GM21723 (cell line): ENCODE measurements at regions not wholly inside any gene's neighbourhood (a gene's known extent, or its start where the extent isn't known, plus 50 kb on each side); places are given as distances from the start of the nearest gene placed in this dataset.
"Not testable (repeated sequence)": the region's sequence is repeated elsewhere in the genome, so short reads cannot be mapped to it uniquely, and the experiment has no call there.

Experiments
- ATAC-seq: cut with Tn5 transposase; IDR thresholded peaks from one replicate; pipeline ENCODE4 v1.9.1; 2021; ENCODE audit warnings: mild to moderate bottlenecking, moderate library complexity; ENCODE audit not compliant: unreplicated experiment

DNA sequence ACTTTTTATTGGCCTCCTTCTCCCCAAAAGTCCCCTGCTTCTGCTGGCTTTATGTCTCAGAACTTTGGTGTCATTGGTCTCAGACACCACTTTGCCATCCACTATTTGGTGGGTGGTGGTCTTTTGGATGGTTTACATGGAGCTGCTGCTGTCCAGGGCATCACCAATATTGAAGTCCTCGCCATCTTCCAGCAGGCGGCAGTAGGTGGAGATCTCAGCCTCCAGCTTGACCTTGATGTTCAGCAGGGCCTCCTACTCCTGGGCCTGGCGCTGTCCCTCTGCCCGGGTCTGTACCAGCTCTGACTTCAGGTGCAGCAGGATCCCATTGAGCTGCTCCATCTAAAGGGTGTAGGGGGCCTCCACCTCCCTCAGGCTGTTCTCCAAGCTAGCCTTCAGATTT is 148.4 kb upstream of the FOXA2 start:
- ATAC-seq: no peak

DNA sequence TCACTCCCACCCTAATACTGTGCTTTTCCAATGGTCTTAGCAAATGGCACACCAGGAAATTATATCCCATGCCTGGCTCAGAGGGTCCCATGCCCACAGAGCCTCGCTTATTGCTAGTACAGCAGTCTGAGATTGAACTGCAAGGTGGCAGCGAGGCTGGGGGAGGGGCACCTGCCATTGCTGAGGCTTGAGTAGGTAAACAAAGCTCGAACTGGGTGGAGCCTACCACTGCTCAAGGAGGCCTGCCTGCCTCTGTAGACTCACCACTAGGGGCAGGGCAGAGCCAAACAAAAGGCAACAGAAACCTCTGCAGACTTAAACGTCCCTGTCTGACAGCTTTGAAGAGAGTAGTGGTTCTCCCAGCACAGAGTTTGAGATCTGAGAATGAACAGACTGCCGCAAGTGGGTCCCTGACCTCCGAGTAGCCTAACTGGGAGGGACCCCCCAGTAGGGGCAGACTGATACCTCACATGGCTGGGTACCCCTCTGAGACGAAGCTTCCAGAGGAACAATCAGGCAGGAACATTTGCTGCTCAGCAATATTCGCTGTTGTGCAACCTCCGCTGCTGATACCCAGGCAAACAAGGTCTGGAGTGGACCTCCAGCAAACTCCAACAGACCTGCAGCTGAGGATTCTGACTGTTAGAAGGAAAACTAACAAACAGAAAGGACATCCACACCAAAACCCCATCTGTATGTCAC is 150.7 kb upstream of the FOXA2 start:
- ATAC-seq: not testable (repeated sequence)

DNA sequence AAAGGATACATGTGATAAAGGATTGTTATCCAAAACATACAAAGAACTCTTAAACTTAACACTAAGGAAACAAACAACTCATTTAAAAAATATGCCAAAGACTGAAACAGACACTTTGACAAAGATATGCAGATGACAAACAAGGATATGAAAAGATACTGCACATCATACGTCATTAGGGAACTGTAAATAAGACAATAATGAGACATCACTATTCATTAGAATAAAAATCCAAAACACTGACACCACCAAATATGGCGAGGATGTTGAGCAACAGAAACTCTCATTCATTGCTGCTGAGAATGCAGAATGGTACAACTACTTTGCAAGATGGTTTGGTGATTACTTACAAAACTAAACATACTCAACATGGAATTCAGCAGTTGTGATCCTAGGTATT is 156.5 kb upstream of the FOXA2 start:
- ATAC-seq: no peak

DNA sequence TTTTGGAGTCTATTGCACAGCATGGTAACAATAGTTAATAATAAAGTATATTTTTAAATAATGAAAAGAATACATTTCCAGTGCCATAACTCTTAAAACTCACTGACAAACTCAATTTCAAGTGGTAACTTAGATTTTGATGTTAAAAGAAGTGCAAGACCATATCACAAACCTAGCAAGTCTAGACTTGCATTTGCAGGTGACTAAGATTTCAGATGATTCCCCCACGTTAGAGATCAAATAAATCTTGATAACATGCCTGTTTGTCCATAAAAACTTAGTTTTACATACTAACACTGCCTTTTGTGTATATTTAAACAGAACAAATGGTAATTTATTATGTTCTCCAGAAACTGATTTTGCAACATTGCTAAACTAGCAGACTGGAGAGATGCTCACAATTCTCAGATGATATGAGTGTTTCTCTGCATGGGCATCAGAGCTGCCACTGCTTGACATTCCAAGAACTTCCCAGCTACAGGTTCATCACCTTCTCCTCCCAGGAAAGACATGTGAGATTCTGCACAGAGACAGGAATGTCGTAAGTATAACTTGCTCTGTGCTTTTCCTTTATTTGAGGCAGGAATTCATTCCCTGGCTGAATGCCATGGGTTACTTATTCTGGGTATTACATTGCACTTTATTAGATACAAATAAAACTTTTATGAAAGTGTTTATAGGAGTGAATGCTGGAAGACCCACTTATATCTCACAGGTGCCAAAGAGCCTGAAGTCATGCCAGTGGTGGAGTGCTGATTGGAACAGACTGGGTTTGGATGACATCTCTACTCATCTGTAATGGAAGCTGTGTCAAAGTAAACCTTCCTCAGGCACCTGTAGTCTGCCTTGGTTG is 160.2 kb upstream of the FOXA2 start:
- ATAC-seq: no peak

DNA sequence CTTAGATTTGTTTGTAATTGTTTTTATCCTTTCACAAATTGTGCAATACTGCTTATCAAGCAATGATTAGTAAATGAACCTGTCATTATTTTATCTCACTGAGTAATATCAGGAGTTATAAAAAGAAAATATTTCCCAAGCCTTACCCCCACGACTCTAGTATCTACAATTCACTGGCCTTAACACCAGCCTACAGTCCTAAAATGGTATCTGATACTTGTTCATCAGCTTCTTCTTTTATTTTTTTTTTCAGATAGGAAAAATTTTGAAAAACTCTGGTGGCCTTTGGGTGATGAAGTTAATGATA is 160.8 kb upstream of the FOXA2 start:
- ATAC-seq: no peak

DNA sequence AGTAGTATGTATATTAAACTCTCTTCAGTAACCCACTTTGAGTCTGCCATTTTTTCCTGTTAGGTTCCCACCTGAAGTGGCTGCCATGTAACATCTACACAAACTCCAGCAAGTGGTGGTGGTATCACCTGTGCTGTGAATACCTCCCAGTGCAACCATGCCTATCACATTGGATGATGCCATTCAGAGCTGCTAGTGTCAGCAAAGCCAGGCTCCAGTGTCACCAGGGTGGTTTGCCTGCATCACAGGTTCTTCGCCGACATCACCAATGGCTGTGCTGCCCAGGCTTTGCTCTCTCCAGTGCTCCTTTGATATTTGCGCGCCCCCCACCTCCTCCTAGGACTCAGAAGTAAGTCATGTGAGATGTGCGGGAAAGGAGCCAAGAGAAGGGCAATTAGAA is 162.6 kb upstream of the FOXA2 start:
- ATAC-seq: no peak

DNA sequence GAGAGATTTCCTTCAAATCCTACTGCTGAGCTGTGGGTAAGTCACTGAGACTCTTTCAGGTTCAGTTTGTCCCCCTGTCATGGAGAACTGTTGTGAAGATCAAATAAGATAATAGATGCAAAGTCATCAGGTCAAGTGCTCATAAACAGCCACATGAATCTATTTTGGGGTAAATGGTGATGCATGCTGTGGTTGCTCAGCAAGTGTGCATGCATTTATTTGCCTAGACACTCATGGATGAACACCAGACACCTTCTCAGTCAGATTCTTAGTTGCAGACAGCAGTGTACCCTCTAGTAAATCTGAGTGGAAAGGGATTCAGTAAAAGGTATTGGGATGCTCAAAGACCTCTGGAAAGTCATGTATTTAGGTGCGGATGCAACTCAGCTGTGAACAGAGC is 168.0 kb upstream of the FOXA2 start:
- ATAC-seq: no peak

DNA sequence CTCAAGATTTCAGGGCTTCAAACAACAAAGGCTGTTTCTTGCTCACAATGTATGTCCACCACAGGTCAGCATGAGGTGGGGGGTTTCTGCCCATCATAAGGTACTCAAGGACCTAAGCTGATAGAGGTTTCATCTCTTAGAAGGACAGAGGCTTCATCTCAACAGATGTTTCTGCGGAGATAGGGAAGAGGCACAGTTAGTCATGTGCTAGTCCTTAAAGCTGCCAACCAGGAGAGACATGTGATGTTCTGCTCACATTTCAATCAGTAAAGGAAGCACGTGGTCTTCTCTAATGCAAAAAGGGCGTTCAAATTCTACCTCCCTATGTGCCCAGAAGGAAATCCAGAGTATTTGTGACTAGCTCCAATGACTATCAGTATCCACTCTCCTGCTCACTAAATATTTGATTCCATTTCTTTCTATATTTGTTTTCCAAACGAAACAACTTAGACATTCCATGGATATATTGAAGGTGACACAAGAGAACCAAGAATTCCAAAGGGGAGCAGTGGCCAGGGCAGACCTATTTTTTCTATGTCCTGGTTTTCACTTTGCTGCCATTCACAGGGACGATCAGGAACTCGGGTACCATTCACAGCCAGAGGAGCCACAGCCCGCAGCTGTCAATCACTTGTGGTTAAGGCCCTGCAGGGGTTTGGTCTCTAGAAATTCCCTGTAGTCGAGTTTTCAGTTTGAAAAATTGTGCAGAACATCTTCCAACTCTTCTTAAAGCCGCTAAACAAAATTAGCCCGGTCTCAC is 173.2 kb upstream of the FOXA2 start:
- ATAC-seq: no peak

DNA sequence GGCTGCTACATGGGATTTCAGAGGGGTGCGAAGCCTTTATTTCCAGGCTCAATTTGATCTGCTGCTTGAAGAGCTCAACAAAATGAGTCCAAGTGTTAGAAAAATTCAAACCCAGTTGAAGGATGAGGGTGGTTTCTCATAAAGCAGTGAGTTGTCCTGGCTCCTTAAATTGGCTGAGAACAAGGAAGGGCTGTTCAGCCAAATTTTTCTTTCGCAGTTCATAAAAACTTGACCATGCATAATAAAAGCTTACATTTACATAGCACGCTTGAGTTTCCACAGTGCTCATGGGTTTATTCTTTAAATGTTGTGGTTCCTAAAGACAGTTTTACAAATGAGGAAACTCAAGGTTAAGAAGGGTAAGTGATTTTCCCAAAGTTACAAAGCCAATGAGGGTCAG is 174.4 kb upstream of the FOXA2 start:
- ATAC-seq: no peak

DNA sequence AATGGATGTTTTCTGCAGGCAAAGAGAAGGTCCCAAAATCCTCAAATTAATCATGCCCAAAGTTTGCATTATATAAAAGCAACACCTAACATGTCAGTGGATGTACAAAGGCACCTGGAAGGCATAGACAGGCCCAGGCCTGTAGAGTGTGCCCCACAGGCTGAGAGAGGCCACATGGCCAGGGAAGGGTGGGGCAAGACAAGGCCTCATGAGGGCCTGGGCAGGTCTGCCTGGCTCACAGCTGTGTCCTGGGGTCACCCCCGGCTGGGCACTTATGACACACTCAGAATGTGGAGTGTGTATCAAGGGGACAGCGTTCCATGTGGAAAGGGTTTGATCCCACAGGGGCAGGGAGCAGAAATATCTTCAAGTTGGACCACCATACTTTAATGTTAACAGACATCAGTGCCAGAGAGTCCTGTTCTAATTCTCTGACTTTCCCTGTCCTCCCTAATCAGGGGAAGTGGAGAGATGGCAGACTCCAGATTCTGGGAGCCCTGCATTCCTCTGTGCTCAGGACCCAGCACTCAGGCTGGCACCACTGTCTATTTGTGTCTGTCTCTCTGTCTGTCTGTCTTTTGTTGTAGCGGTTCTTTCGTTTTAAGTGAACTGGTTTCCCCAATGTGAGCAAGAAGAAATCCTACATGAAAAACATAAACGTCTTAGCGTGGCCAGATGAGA is 178.3 kb upstream of the FOXA2 start:
- ATAC-seq: no peak

DNA sequence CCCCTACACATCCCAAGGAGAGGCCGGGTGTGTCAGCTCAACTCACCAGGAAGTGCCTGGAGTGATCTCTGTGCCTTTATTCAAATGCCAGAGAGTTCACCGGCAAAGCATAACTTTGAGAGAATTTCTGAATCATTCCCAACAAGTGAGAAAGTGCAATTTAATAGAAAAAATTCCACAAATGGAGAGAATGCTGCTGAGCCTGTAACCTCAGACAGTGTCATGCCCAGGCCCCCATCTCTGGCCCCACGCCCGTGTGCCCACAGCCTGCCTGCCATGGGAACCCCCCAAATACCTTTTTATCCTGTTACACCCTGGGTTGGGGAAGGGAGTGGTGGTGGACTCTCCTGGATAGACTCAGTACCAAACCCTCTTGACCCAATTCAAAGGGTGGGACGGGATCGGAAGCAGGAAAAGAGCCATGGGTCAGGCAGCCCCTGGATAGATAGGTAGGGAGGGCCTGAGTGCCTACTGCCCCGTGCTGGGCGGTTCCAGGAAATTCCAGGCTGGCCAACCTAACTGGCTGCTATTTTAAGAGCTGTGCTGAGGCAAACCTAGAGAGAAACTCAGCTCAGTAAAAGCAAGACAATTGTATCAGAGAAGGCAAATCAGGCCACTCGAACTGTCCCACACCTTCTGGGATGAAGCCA is 179.0 kb upstream of the FOXA2 start:
- ATAC-seq: no peak

DNA sequence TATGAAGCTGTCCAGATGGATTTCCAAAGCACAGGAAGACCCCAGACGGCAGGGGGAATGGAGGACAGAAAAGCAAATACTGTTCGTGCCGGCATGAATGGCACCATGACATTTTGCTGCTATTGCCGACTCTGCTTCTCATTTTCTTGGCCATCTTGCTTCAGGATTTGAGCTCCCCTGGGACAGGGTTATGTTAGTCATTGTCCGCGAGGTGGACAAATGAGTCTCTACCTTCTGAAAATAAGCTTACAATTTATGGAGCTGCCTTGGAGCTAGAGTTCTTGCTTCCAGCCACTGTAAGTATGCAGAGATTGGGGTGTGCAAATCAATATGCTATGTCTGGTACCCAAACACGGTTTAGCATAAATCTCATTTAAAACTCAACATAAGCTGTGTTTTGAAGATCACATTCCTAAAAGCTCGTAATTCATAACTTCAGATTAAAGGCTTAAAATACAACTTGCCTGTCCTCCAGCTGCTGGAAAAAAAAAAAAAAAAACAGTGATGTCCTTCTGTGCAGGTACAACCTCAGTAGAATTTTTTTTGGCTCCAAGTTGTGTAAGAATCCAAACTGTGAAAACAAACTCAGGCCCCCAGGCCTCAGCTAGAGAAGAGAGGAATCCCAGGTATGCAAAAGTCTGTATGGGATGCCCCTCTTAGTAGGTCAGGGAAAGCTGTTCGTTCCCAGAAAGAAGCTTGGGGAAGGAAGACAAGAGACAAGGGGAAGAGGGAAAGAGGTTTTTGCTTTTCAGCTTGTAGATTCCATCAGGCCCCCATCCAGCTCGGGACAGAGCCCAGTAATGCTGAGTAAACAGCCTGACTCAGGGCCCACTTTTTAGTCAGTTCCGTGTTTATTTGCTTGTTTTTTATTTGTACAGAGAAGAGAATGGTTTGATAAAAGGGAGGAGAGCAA is 184.2 kb upstream of the FOXA2 start:
- no peak for ATAC-seq

DNA sequence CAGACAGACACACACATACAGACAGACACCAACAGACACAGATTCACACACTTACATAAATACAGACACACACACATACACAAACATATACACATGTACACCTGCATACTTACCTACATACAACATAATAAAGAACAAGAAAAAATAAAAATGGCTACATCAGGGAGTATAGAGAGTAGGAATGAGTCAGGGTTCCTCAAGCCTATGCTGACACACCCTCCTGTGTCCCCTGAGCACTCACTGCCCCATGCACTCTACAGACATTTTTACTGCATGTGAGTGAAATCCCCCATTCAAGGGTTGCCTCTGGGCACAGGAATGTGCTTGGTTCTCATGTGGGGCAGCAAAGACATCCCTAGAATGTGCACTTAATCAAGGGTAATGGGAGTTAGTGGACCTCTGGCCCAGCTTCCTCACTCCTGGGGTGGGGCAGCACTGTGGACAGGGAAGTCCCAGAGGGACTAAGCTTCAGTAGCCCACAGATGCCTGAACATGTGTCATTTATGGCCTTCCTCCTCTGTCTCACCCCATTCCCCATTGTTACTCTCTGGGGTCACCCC is 185.9 kb upstream of the FOXA2 start:
- ATAC-seq: no peak

DNA sequence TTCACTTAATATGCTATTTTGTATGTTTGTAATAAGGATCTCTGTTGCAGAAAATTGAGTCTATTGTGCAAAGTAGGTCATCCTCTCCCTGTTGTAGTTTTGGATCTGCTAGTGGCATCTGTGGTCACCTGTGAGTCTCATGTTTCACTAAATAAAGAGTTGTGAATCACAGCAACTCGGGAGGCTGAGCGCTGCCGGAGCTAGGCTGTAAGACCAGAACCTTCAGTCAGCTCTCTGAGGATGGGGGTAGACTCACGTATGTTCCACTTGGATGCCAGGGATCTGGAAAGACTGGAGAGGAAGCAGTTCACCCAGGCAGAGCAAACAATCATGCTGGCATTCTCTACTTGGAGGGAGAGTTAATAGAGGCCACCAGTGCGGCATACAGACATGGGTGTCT is 187.3 kb upstream of the FOXA2 start:
- ATAC-seq: no peak

DNA sequence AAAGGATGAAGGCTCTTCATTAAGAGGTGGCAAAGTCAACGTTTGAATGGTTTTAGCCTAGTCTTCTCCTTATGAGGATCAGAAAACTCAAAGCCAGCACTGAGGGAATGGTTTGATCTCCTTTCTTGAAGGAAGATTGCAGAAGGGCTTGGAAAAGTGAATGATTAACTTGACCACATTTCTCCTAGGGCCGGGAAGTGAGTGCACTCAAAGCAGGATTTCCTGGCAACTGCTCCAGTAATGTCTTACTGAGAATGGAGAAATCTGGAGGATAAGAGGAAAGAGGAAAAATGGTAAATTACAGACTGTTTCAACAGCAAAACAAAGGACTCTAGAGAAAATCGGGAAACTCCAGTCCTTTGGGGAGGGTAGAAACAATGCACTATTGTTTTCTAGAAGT is 189.0 kb upstream of the FOXA2 start:
- ATAC-seq: no peak

DNA sequence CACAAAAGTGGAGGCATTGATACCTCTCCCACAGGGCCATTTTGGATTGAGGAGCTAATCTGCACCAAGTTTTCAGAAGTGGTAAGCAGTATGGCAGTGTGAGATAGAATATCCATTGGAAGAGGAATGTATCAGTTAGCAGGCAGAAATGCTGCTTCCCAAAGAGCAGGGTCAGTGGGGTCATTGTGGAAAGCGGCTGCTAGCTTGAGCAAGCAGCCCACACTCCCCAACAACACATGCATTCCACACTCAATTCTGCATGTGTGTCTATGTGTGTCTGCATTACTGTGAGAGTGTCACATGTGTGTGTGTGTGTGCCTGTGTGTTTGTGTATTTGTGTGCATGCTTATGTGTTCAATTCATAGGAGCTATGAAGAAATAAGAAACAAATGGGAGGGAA is 190.9 kb upstream of the FOXA2 start:
- no peak for ATAC-seq

DNA sequence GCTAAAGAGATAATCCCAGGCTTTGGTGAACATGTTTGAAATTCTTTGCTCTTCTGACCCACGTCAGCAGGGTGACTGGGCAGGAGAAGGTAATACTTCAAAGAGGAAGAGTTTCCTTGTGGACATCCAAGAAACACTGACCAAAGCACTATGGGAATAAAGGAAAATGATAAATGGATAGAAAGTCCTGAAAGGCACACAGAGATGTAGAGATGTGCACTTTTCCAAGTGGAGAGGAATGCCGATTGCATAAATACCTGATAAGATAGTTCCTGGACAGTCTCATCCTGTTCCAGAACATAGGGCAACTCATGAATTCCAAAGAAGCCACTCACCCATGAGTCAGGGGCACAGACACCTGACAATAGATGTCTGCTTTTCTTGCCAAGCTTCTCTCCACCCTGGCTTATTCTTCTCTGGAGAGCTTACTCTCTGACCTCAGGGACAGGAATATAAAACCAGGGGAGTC is 191.3 kb upstream of the FOXA2 start:
- no peak for ATAC-seq

DNA sequence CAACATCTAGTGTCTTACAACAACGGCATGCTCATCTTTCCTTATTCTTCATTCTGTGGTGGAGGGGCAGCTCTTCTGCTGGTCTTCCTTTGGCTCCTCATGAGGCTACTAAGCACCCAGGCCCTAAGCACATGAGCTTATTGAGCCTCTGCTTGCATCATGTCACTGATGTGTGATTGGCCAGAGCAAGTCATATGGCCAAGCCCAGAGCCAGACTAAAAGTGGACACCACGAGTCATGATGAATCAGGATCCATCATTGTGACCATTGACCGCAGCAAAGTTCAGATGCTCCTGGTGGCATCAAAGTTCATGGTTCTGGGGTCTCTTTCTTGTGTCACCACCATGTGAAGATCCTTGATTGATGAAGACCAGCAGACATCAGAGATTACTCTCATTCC is 192.0 kb upstream of the FOXA2 start:
- no peak for ATAC-seq

DNA sequence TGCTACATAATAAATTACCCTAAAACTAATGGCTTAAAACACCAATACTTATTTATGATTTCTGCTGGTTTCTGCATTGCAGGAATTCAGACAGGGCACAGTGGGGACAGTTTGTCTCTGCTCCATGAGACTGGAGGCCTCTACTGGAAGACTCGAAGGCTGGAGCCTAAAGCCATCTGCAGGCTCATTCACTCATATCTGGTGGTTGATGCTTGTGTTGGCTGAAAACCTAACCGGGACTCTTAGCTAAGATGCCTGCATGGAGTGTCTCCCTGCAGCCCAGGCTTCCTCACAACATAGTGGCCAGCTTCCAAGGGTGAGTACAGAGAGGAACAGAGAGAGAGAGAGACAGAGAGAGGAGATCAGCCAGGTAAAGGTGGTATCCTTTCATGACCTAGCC is 195.5 kb upstream of the FOXA2 start:
- ATAC-seq: no peak
